Small intestine (tissue), 7 donors: ENCODE measurements at regions not wholly inside any gene's neighbourhood (a gene's known extent, or its start where the extent isn't known, plus 50 kb on each side); places are given as distances from the start of the nearest gene placed in this dataset.

ENCODE experiments used
- DNase-seq, 2 donors: peaks; one replicate each; pipeline versions ENCODE4 v3.0.0 to v3.0.0-alpha.2; 2013
- FAIRE-seq: peaks from 2 replicates; lab custom pipeline; 2012; peaks lifted over from hg19 to GRCh38; lab: Jason Lieb, UNC
- H3K27ac ChIP-seq, 3 donors: one replicate each; pipeline ENCODE4 v1.5.1; 2013; ENCODE audit warnings: low read length in 2 of 3, mild to moderate bottlenecking in 2 of 3, control low read depth in 1 of 3, inconsistent platforms in 1 of 3, low read depth in 1 of 3, moderate library complexity in 1 of 3
- H3K27me3 ChIP-seq, 3 donors: one replicate each; pipeline ENCODE4 v1.6.1; 2013; ENCODE audit warnings: low read length in 3 of 3, inconsistent platforms in 1 of 3; ENCODE audit not compliant: control insufficient read depth in 3 of 3, insufficient read depth in 3 of 3
- H3K36me3 ChIP-seq, 3 donors: one replicate each; pipeline ENCODE4 v1.6.1; 2013; ENCODE audit warnings: low read length in 3 of 3, inconsistent platforms in 1 of 3, low read depth in 1 of 3, mild to moderate bottlenecking in 1 of 3, moderate library complexity in 1 of 3; ENCODE audit not compliant: control insufficient read depth in 3 of 3, insufficient read depth in 2 of 3
- H3K4me1 ChIP-seq, 3 donors: one replicate each; pipeline ENCODE4 v1.6.1; 2013; ENCODE audit warnings: low read length in 2 of 3, inconsistent platforms in 1 of 3, low read depth in 1 of 3, mild to moderate bottlenecking in 1 of 3, moderate library complexity in 1 of 3; ENCODE audit not compliant: control insufficient read depth in 3 of 3, insufficient read depth in 2 of 3
- H3K4me3 ChIP-seq, 3 donors: one replicate each; pipeline ENCODE4 v1.5.1; 2013; ENCODE audit warnings: low read length in 3 of 3, control low read depth in 1 of 3, inconsistent platforms in 1 of 3, low read depth in 1 of 3, mild to moderate bottlenecking in 1 of 3, moderate library complexity in 1 of 3
- H3K9me3 ChIP-seq, 2 donors: one replicate each; pipeline ENCODE4 v1.6.1; 2013; ENCODE audit warnings: low read depth in 1 of 2, low read length in 1 of 2; ENCODE audit not compliant: control insufficient read depth in 2 of 2, insufficient read depth in 1 of 2
- WGBS, 3 donors: extraction: QIAGEN DNeasy Blood & Tissue Kit; methylation state at CpG; one replicate each; pipeline ENCODE4 v1.1.7; 2013; 5-methylcytosine and 5-hydroxymethylcytosine counted together
- donor health status: healthy with polysubstance abuse.
- donor health status: control.
- donor health status: control.
- donor health status: Bipolar disorder and iron deficiency.
- donor health status: healthy.

- 77 to 92% (median 81%) methylated on average over 4 of the region's 4 CpGs for WGBS, 3 donors
- H3K27ac ChIP-seq: no peak overlapping the region
- H3K4me1 ChIP-seq: no peaks in the 10 kb centered on the region
- no peaks in the 10 kb centered on the region for H3K27me3 ChIP-seq
- DNase-seq: no peak
- no peak overlapping the region for H3K4me3 ChIP-seq
- no peak for FAIRE-seq
- H3K36me3 ChIP-seq: no peaks in the 10 kb centered on the region
- H3K9me3 ChIP-seq: no peaks in the 10 kb centered on the region
Measured at GRCh38 chr2:204292439-204292838, 252.8 kb upstream of the PARD3B start.

- H3K4me3 ChIP-seq: no peak overlapping the region
- H3K4me1 ChIP-seq: no peaks in the 10 kb centered on the region
- WGBS, 3 donors: 88 to 90% (median 89%) methylated on average over 4 of the region's 4 CpGs
- FAIRE-seq (no peak), DNase-seq (no peak)
- H3K9me3 ChIP-seq: no peaks in the 10 kb centered on the region
- no peak overlapping the region for H3K27ac ChIP-seq
- no peaks in the 10 kb centered on the region for H3K27me3 ChIP-seq
- no peaks in the 10 kb centered on the region for H3K36me3 ChIP-seq
Measured at GRCh38 chr2:204293884-204294747, 251.2 kb upstream of the PARD3B start.

- no peaks in the 10 kb centered on the region for H3K4me1 ChIP-seq
- H3K27ac ChIP-seq: no peak overlapping the region
- no peaks in the 10 kb centered on the region for H3K9me3 ChIP-seq
- FAIRE-seq: no peak
- DNase-seq: peak in 1 of 2 donors; percentile 23
- no peaks in the 10 kb centered on the region for H3K36me3 ChIP-seq
- H3K4me3 ChIP-seq: no peak overlapping the region
- WGBS, 3 donors: 32 to 74% (median 33%) methylated on average over 1 of the region's 1 CpG
- H3K27me3 ChIP-seq: no peaks in the 10 kb centered on the region
Measured at GRCh38 chr2:204298404-204298803, 246.9 kb upstream of the PARD3B start.

- Histone ChIP-seq H3K4me3 (no peak overlapping the region), H3K27ac (no peak overlapping the region), H3K4me1 (no peaks in the 10 kb centered on the region), H3K27me3 (no peaks in the 10 kb centered on the region), H3K9me3 (no peaks in the 10 kb centered on the region), H3K36me3 (no peaks in the 10 kb centered on the region)
- FAIRE-seq: no peak
- 79 to 93% (median 89%) methylated on average over 1 of the region's 1 CpG for WGBS, 3 donors
- DNase-seq: no peak
Measured at GRCh38 chr2:204299766-204300165, 245.5 kb upstream of the PARD3B start.

GRCh38 chr2:204306667-204307066 is 238.6 kb upstream of the PARD3B start:
- no peak for FAIRE-seq
- 80 to 93% (median 92%) methylated on average over 4 of the region's 4 CpGs for WGBS, 3 donors
- Histone ChIP-seq H3K27me3 (no peaks in the 10 kb centered on the region), H3K4me3 (no peak overlapping the region), H3K36me3 (no peaks in the 10 kb centered on the region), H3K9me3 (no peaks in the 10 kb centered on the region), H3K4me1 (no peaks in the 10 kb centered on the region), H3K27ac (no peak overlapping the region)
- DNase-seq: no peak

- H3K9me3 ChIP-seq: no peaks in the 10 kb centered on the region
- H3K27me3 ChIP-seq: no peaks in the 10 kb centered on the region
- DNase-seq: no peak
- no peaks in the 10 kb centered on the region for H3K4me1 ChIP-seq
- 75 to 90% (median 87%) methylated on average over 8 of the region's 8 CpGs for WGBS, 3 donors
- H3K4me3 ChIP-seq: no peak overlapping the region
- no peak for FAIRE-seq
- H3K27ac ChIP-seq: no peak overlapping the region
- no peaks in the 10 kb centered on the region for H3K36me3 ChIP-seq
Measured at GRCh38 chr2:204312105-204312504, 233.2 kb upstream of the PARD3B start.

- H3K27ac ChIP-seq: no peak overlapping the region
- no peak for DNase-seq
- no peaks in the 10 kb centered on the region for H3K4me1 ChIP-seq
- H3K27me3 ChIP-seq: no peaks in the 10 kb centered on the region
- 73 to 88% (median 84%) methylated on average over 1 of the region's 1 CpG for WGBS, 3 donors
- H3K9me3 ChIP-seq: no peaks in the 10 kb centered on the region
- no peak overlapping the region for H3K4me3 ChIP-seq
- FAIRE-seq: no peak
- no peaks in the 10 kb centered on the region for H3K36me3 ChIP-seq
Measured at GRCh38 chr2:204313256-204313655, 232.0 kb upstream of the PARD3B start.

GRCh38 chr2:204315236-204315662 is 230.0 kb upstream of the PARD3B start:
- no peak overlapping the region for H3K27ac ChIP-seq
- H3K27me3 ChIP-seq: no peaks in the 10 kb centered on the region
- H3K4me1 ChIP-seq: no peaks in the 10 kb centered on the region
- no peak overlapping the region for H3K4me3 ChIP-seq
- WGBS, 3 donors: 13 to 46% (median 33%) methylated on average over 13 of the region's 13 CpGs
- H3K9me3 ChIP-seq: no peaks in the 10 kb centered on the region
- FAIRE-seq (no peak), DNase-seq (peak in 1 of 2 donors; percentile 32)
- H3K36me3 ChIP-seq: no peaks in the 10 kb centered on the region
